ENCODE measurements at regions not wholly inside any gene's neighbourhood (a gene's known extent, or its start where the extent isn't known, plus 50 kb on each side); places are given as distances from the start of the nearest gene placed in this dataset.

DNA sequence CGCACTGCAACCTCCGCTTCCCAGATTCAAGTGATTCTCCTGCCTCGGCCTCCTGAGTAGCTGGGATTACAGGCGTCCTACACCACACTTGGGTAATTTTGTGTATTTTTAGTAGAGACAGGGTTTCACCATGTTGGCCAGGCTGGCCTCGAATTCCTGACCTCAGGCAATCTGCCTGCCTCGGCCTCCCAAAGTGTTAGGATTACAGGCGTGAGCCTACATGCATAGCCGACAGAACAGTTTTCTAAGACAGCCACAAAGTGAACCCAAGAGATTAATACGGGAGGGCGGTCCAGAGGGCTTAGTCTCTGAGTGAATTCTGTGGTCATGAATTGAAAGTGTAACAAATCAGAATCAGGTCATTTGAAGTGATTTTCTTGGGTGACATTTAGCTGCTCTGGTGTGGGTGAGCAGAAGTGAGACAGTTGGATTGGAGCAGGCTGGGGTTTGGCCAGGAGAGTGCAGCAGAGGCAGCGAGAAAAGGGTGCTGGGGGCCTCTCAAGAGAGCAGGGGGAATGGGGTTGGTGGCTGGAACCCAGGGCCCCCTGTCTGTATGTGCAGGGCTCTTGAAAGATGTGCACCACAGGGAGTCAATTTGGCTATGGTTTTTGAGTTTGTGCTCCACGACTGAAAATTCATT lies 231.4 kb upstream of the WSCD1 start:
- Histone ChIP-seq H3K4me2 (ENCODE audit: low read depth, low read length) (no peak overlapping the region), H3K18ac (ENCODE audit: low read depth, low read length) (no peak overlapping the region), H3K9me1 (ENCODE audit: insufficient read depth, low read length) (no peaks in the 10 kb centered on the region), H2BK5ac (ENCODE audit: low read depth, low read length, poor library complexity, severe bottlenecking) (no peak overlapping the region), H3K4me1 (ENCODE audit: control insufficient read depth, insufficient read depth, low read length) (peaks cover 3% of the 10 kb centered on the region; the same call in 1 of the 2 replicates), H4K91ac (ENCODE audit: insufficient read depth, low read depth, low read length) (no peak overlapping the region), H3K79me1 (ENCODE audit: low read depth in 1 of 2, low read length in 2 of 2) (no peaks in the 10 kb centered on the region), H3K4ac (ENCODE audit: low read depth, low read length) (no peak overlapping the region), H4K5ac (ENCODE audit: low read depth, low read length) (no peak overlapping the region), H3K9me3 (ENCODE audit: control insufficient read depth, insufficient read depth, low read length) (no peaks in the 10 kb centered on the region), H3K27me3 (ENCODE audit: control insufficient read depth, insufficient read depth, low read length) (no peaks in the 10 kb centered on the region), H2AFZ (replicated peaks; ENCODE audit: low read length, poor library complexity) (no peak overlapping the region), H3K36me3 (ENCODE audit: control insufficient read depth, insufficient read depth, low read length) (no peaks in the 10 kb centered on the region), H4K8ac (ENCODE audit: low read depth in 2 of 2, low read length in 2 of 2) (no peak overlapping the region), H4K20me1 (ENCODE audit: insufficient read depth, low read length) (no peaks in the 10 kb centered on the region), H2BK20ac (ENCODE audit: low read depth, low read length) (no peak overlapping the region), H3K27ac (ENCODE audit: insufficient read depth, low read length) (no peak overlapping the region), H2BK15ac (ENCODE audit: low read depth, low read length) (no peak overlapping the region), H3K23ac (ENCODE audit: low read depth, low read length) (no peak overlapping the region), H2AK5ac (ENCODE audit: low read depth, low read length) (no peak overlapping the region), H3K4me3 (ENCODE audit: insufficient read depth, low read depth, low read length) (no peak overlapping the region), H3K9ac (ENCODE audit: low read depth, low read length) (no peak overlapping the region), H2AK9ac (replicated peaks; ENCODE audit: low read depth, low read length, poor library complexity) (no peak overlapping the region), H2BK120ac (ENCODE audit: low read depth, low read length) (no peak overlapping the region), H3K14ac (replicated peaks; ENCODE audit: low read depth, low read length) (no peak overlapping the region), H3K56ac (ENCODE audit: extremely low read depth, insufficient read depth, low read length) (no peak overlapping the region)
- no TSS peak for BruUV-seq (replicated peaks)
- dilution Hi-C loops (cut with HindIII; ENCODE audit: low sequenced_read_pairs, unreplicated experiment) (no loop called here), intact Hi-C loops (cut with micrococcal nuclease) (loop anchor here (10.0 kb wide), 1 partner anchor 576 kb away; no protein-coding TSS in a partner anchor), in situ Hi-C loops (cut with MboI; ENCODE audit: low sequenced_read_pairs) (no loop called here)
- ChIA-PET CTCF (no interaction called here), POLR2A (ENCODE audit: unreplicated experiment) (no interaction called here)
- no peak for TF ChIP-seq CHD1 (IDR thresholded peaks at IDR 0.05; ENCODE audit: low read depth, low read length)
- TF ChIP-seq, protein P1, sequence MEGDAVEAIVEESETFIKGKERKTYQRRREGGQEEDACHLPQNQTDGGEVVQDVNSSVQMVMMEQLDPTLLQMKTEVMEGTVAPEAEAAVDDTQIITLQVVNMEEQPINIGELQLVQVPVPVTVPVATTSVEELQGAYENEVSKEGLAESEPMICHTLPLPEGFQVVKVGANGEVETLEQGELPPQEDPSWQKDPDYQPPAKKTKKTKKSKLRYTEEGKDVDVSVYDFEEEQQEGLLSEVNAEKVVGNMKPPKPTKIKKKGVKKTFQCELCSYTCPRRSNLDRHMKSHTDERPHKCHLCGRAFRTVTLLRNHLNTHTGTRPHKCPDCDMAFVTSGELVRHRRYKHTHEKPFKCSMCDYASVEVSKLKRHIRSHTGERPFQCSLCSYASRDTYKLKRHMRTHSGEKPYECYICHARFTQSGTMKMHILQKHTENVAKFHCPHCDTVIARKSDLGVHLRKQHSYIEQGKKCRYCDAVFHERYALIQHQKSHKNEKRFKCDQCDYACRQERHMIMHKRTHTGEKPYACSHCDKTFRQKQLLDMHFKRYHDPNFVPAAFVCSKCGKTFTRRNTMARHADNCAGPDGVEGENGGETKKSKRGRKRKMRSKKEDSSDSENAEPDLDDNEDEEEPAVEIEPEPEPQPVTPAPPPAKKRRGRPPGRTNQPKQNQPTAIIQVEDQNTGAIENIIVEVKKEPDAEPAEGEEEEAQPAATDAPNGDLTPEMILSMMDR (conservative IDR thresholded peaks at IDR 0.05; ENCODE audit: low read depth, low read length) = no peak
- TF ChIP-seq FOS (IDR thresholded peaks at IDR 0.05; ENCODE audit: low read depth, low read length) = no peak
- TF ChIP-seq SMC3 (IDR thresholded peaks at IDR 0.05; ENCODE audit: low read depth, low read length) = no peak
- 52% methylated on average over 4 of the region's 12 CpGs; no CpG with 5 or more reads in 1 of the 2 experiments for WGBS, 2 experiments (ENCODE audit: extremely low coverage in 2 of 2, insufficient read length in 1 of 2)
- DNase-seq (no peak), ATAC-seq (ENCODE audit: low read depth) (no peak)
